PC-3 (cell line): ENCODE measurements at regions not wholly inside any gene's neighbourhood (a gene's known extent, or its start where the extent isn't known, plus 50 kb on each side); places are given as distances from the start of the nearest gene placed in this dataset.

Experiments used
- CTCF ChIP-seq: fragments of 300-600 bp; sonication (generic); conservative IDR thresholded peaks from 2 replicates; pipeline ENCODE4 v1.5.1; 2017; ENCODE audit warnings: antibody characterized with exemption, low read depth, mild to moderate bottlenecking, low read length
- EZH2 ChIP-seq: fragments of 300-600 bp; sonication (generic); IDR thresholded peaks from one replicate; pipeline ENCODE4 v1.6.1; 2017; ENCODE audit warnings: antibody characterized with exemption, mild to moderate bottlenecking, low read length; ENCODE audit not compliant: unreplicated experiment
- EZH2phosphoT487 ChIP-seq: fragments of 300-600 bp; sonication (generic); IDR thresholded peaks from 2 replicates; pipeline ENCODE4 v1.6.1; 2018; ENCODE audit warnings: mild to moderate bottlenecking, antibody characterized with exemption, low read length, borderline replicate concordance

- TF ChIP-seq CTCF (no peak), EZH2 (no peak), EZH2phosphoT487 (no peak)
Measured at GRCh38 chr13:34207334-34207733, 389.4 kb downstream of the RFC3 start.
